ENCODE measurements at regions not wholly inside any gene's neighbourhood (a gene's known extent, or its start where the extent isn't known, plus 50 kb on each side); places are given as distances from the start of the nearest gene placed in this dataset.

GRCh38 chr11:69231466-69232018 is 62.4 kb upstream of the MYEOV start:
- H3K4me3 ChIP-seq (ENCODE audit: low read depth, low read length) = no peak overlapping the region
- TF ChIP-seq CTCF (IDR thresholded peaks at IDR 0.05; ENCODE audit: insufficient read depth, low read length) = no peak

GRCh38 chr11:69232821-69233743 is 60.9 kb upstream of the MYEOV start:
- no peak for TF ChIP-seq CTCF (IDR thresholded peaks at IDR 0.05; ENCODE audit: insufficient read depth, low read length)
- DNase-seq (ENCODE audit: low read depth) = no peak
- no peak overlapping the region for H3K4me3 ChIP-seq (ENCODE audit: low read depth, low read length)

More at GRCh38 chr11:69231466-69232018, 62.4 kb upstream of the MYEOV start:
- DNase-seq (ENCODE audit: low read depth) = no peak

GRCh38 chr11:69233744-69234570 is 60.0 kb upstream of the MYEOV start:
- H3K4me3 ChIP-seq (ENCODE audit: low read depth, low read length) = no peak overlapping the region
- DNase-seq (ENCODE audit: low read depth) = no peak
- TF ChIP-seq CTCF (IDR thresholded peaks at IDR 0.05; ENCODE audit: insufficient read depth, low read length) = no peak

GRCh38 chr11:69234740-69235710 is 58.9 kb upstream of the MYEOV start:
- DNase-seq (ENCODE audit: low read depth) = no peak
- H3K4me3 ChIP-seq (ENCODE audit: low read depth, low read length) = no peak overlapping the region
- no peak for TF ChIP-seq CTCF (IDR thresholded peaks at IDR 0.05; ENCODE audit: insufficient read depth, low read length)

GRCh38 chr11:69238573-69239351 is 55.2 kb upstream of the MYEOV start:
- TF ChIP-seq CTCF (IDR thresholded peaks at IDR 0.05; ENCODE audit: insufficient read depth, low read length) = no peak
- no peak overlapping the region for H3K4me3 ChIP-seq (ENCODE audit: low read depth, low read length)
- no peak for DNase-seq (ENCODE audit: low read depth)

Measured in fibroblast of the aortic adventitia (primary cell).